ENCODE measurements at regions not wholly inside any gene's neighbourhood (a gene's known extent, or its start where the extent isn't known, plus 50 kb on each side); places are given as distances from the start of the nearest gene placed in this dataset.

DNA sequence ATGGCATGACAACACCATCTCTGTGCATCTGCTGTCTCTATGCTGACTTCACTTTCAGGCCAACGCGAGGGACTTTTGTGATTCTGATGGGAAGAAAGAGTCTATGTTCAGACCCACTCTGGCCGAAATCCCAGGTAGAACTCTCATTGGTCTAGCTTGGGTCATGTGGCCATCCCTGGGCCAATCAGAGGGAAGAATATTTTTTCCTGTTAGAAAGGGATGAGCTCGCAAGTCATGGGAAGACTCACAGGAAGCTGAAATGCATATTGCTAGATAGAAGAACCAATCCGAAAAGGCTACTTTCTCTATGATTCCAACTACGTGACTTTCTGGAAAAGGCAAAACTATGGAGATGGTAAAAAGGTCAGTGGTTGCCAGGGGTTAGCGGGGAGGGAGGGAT, 56.0 kb upstream of the LINC01488 start:
- Histone ChIP-seq H3K9me3 (replicated peaks; ENCODE audit: control insufficient read depth, insufficient read depth, low read length) (no peaks in the 10 kb centered on the region), H3K27ac (ENCODE audit: insufficient read depth, low read depth, low read length) (no peak overlapping the region), H3K4me3 (replicated peaks in 1 of 3; ENCODE audit: insufficient read depth in 1 of 3, low read depth in 1 of 3, low read length in 3 of 3) (no peak overlapping the region), H3K4me2 (ENCODE audit: insufficient read depth, low read length) (no peak overlapping the region), H4K20me1 (replicated peaks; ENCODE audit: control insufficient read depth, extremely low read depth, insufficient read depth, low read length) (no peaks in the 10 kb centered on the region), H3K9ac (replicated peaks; ENCODE audit: extremely low read depth, insufficient read depth, low read length) (no peak overlapping the region), H3K9me1 (replicated peaks; ENCODE audit: control insufficient read depth, extremely low read depth, insufficient read depth, low read length) (no peaks in the 10 kb centered on the region), H3K79me2 (ENCODE audit: control insufficient read depth, insufficient read depth, low read length) (no peaks in the 10 kb centered on the region), H2AFZ (ENCODE audit: low read depth, low read length) (no peak overlapping the region), H3K4me1 (ENCODE audit: control insufficient read depth, extremely low read depth, insufficient read depth, low read length) (no peaks in the 10 kb centered on the region), H3K36me3 (ENCODE audit: control insufficient read depth in 2 of 2, extremely low read depth in 1 of 2, insufficient read depth in 2 of 2, low read length in 2 of 2) (no peaks in the 10 kb centered on the region), H3K27me3 (ENCODE audit: control insufficient read depth in 2 of 2, insufficient read depth in 2 of 2, low read length in 2 of 2) (no peaks in the 10 kb centered on the region)
- TF ChIP-seq MYC (IDR thresholded peaks at IDR 0.05; ENCODE audit: low read depth, low read length): no peak
- TF ChIP-seq EZH2 (IDR thresholded peaks at IDR 0.05; ENCODE audit: borderline replicate concordance, low read depth, low read length, severe bottlenecking): no peak
- TF ChIP-seq, protein P1, sequence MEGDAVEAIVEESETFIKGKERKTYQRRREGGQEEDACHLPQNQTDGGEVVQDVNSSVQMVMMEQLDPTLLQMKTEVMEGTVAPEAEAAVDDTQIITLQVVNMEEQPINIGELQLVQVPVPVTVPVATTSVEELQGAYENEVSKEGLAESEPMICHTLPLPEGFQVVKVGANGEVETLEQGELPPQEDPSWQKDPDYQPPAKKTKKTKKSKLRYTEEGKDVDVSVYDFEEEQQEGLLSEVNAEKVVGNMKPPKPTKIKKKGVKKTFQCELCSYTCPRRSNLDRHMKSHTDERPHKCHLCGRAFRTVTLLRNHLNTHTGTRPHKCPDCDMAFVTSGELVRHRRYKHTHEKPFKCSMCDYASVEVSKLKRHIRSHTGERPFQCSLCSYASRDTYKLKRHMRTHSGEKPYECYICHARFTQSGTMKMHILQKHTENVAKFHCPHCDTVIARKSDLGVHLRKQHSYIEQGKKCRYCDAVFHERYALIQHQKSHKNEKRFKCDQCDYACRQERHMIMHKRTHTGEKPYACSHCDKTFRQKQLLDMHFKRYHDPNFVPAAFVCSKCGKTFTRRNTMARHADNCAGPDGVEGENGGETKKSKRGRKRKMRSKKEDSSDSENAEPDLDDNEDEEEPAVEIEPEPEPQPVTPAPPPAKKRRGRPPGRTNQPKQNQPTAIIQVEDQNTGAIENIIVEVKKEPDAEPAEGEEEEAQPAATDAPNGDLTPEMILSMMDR (IDR thresholded peaks at IDR 0.05; ENCODE audit: extremely low read depth in 1 of 2, insufficient read depth in 1 of 2, low read depth in 1 of 2, low read length in 2 of 2): no peak
- TF ChIP-seq POLR2A (IDR thresholded peaks at IDR 0.05; ENCODE audit: low read depth, low read length): no peak
- no peak for TF ChIP-seq GATA2 (IDR thresholded peaks at IDR 0.05; ENCODE audit: insufficient read depth, insufficient read length, low read depth, low read length)
- TF ChIP-seq JUN (IDR thresholded peaks at IDR 0.05; ENCODE audit: borderline replicate concordance, insufficient read depth, insufficient read length, low read depth): no peak
- TF ChIP-seq FOS (IDR thresholded peaks at IDR 0.05; ENCODE audit: borderline replicate concordance, insufficient read depth, low read length): no peak
- no peak for TF ChIP-seq POLR2AphosphoS5 (IDR thresholded peaks at IDR 0.05; ENCODE audit: insufficient read depth, low read depth, low read length)
- TF ChIP-seq, protein P2, sequence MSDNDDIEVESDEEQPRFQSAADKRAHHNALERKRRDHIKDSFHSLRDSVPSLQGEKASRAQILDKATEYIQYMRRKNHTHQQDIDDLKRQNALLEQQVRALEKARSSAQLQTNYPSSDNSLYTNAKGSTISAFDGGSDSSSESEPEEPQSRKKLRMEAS (IDR thresholded peaks at IDR 0.05; ENCODE audit: insufficient read depth, insufficient read length): no peak
- dilution Hi-C loops (cut with MboI; ENCODE audit: extremely low pct_ligation_motif_present, low sequenced_read_pairs): no loop called here
- CTCF ChIA-PET: no interaction called here
- intact Hi-C loops (cut with micrococcal nuclease): no loop called here
- BruUV-seq (replicated peaks): no TSS peak
- FAIRE-seq: no peak
- DNase-seq (ENCODE audit: low read depth, low spot score): no peak
- POLR2A ChIA-PET: interaction anchor here (0.6 kb wide), 1 partner anchor 167 kb away, joined by 3 read pairs; no protein-coding TSS in a partner anchor
